ENCODE measurements at regions not wholly inside any gene's neighbourhood (a gene's known extent, or its start where the extent isn't known, plus 50 kb on each side); places are given as distances from the start of the nearest gene placed in this dataset.

DNA sequence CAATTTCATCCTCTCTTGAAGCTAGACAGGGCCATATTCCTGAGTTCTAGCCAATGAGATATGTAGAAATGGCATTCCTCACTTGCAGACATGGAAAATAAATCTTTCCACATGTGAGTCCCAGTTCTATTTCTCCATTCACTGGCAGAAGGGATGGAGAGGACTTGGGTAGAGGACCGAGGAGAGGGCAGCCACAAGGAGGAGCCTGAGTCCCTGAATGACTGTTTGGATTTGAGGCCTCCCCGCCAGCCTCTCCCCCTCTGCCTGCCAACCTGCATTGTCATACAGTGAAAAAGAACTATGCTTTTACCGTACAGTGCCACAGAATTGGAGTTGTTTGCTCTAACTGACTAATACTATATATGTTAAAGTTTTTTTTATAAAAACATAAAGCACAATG lies 583.0 kb upstream of the WWC1 start:
- H3K4me3 ChIP-seq (ENCODE audit: low read depth, low read length) = no peak overlapping the region
- H3K36me3 ChIP-seq (ENCODE audit: insufficient read depth) = no peaks in the 10 kb centered on the region
- H3K27ac ChIP-seq (ENCODE audit: low read depth) = no peak overlapping the region
- 79% methylated on average over 3 of the region's 3 CpGs for WGBS
- DNase-seq (ENCODE audit: extremely low spot score) = no peak
- no peaks in the 10 kb centered on the region for H3K4me1 ChIP-seq (ENCODE audit: insufficient read depth)

DNA sequence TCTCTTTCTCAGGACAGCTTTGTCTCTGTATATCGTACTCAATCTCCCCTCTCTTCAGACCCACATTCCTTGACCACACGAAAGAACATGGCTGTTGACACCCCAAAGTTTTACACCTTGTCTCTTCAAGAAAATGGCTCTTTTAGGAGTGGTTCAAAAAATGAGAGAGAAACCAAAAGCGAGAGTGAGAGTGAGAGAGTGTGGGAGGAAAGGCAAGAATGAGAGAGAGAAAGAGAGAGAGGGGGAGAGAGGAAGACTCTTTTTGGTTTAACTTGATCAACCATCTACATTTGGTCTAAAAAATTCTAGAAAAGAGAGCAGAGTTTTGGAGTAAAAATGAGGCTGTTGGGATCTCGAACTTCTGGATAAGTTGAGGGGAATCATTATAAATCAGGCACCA lies 581.8 kb upstream of the WWC1 start:
- 90% methylated on average over 4 of the region's 4 CpGs for WGBS
- no peak for DNase-seq (ENCODE audit: extremely low spot score)
- no peaks in the 10 kb centered on the region for H3K36me3 ChIP-seq (ENCODE audit: insufficient read depth)
- no peaks in the 10 kb centered on the region for H3K4me1 ChIP-seq (ENCODE audit: insufficient read depth)
- H3K27ac ChIP-seq (ENCODE audit: low read depth) = no peak overlapping the region
- no peak overlapping the region for H3K4me3 ChIP-seq (ENCODE audit: low read depth, low read length)

GRCh38 chr5:167710444-167711073 lies 580.9 kb upstream of the WWC1 start:
- DNase-seq (ENCODE audit: extremely low spot score) = no peak
- Histone ChIP-seq H3K4me1 (ENCODE audit: insufficient read depth) (no peaks in the 10 kb centered on the region), H3K27ac (ENCODE audit: low read depth) (no peak overlapping the region), H3K4me3 (ENCODE audit: low read depth, low read length) (no peak overlapping the region), H3K36me3 (ENCODE audit: insufficient read depth) (no peaks in the 10 kb centered on the region)
- WGBS = 61% methylated on average over 3 of the region's 3 CpGs

DNA sequence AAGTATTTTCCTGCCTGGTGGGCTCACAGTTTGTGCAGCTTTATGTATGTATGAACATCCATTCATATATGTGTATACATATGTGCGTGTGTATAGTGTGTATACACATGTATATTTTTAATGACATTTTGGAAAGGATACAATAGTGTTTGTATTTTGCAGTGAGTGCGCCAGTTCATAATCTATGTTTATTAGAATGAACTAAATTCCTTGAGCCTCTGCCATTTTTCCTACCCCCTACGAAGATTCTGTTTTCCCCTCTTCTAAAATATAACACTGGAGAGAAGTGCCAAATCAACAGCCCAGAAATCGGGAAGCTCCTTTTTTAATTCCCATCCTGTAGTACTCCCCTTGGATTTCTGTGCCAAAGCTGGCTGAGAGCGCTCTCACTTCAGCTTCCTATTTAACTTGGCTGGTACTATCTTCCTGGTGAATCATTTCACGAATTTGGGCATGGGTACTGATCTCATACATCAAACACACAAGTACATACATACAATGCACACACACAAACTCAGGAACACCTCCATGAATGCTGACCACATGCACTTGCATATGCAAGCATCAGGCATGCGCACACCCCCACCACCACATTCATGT lies 578.4 kb upstream of the WWC1 start:
- no peaks in the 10 kb centered on the region for H3K36me3 ChIP-seq (ENCODE audit: insufficient read depth)
- DNase-seq (ENCODE audit: extremely low spot score) = no peak
- H3K27ac ChIP-seq (ENCODE audit: low read depth) = no peak overlapping the region
- no peak overlapping the region for H3K4me3 ChIP-seq (ENCODE audit: low read depth, low read length)
- WGBS = 69% methylated on average over 7 of the region's 7 CpGs
- H3K4me1 ChIP-seq (ENCODE audit: insufficient read depth) = no peaks in the 10 kb centered on the region

DNA sequence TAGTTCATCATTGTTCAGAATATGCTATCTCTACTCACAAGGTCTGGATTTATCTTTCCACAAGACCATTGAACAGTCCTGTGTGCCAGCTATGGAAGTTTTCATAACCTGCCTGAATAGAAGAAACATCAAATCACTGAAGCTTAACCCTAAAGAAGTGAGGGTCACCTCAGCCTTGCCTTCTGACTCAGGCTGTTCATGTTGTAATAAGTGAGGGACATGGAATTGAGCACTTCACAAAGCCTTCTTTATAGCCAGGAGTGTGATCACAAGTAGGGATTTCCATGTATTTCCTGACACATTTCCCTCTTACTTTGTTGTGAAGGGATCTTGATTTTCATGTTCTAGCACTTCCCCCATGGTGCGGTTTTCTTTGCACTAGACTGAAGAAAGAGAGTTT lies 577.5 kb upstream of the WWC1 start:
- H3K27ac ChIP-seq (ENCODE audit: low read depth) = no peak overlapping the region
- H3K4me1 ChIP-seq (ENCODE audit: insufficient read depth) = no peaks in the 10 kb centered on the region
- no peak overlapping the region for H3K4me3 ChIP-seq (ENCODE audit: low read depth, low read length)
- 88% methylated on average over 1 of the region's 1 CpG for WGBS
- H3K36me3 ChIP-seq (ENCODE audit: insufficient read depth) = no peaks in the 10 kb centered on the region
- no peak for DNase-seq (ENCODE audit: extremely low spot score)

DNA sequence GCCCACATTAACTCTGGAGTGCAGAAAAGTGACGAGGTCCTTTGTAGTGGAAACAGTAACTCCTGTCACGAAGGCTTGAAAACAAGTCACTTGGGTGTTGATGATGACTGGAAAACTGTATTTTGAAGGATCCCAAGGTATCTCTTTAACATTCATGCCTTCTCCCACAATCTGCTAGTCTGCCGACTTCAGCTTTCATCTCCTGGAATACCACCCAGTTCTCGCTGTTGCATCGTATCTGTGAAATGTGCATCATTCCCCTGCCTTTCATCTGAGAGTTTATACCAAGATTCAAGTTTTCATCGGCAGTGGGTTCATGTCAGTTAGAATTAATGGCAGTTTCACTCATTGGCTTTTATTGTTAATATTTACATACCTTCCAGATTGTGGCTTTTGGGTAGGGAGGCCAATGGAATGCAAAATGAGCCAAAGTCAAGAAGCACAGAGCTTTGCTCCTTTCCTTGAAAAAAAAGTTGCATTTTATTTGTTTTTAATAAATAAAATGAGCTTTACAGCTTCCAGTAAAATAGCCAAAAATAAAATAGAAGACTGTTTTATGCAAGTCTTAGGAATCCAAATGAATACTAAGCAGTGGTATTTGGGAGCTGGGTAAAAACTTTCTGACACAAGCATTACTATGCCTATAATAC lies 575.2 kb upstream of the WWC1 start:
- DNase-seq (ENCODE audit: extremely low spot score) = no peak
- no peak overlapping the region for H3K27ac ChIP-seq (ENCODE audit: low read depth)
- H3K36me3 ChIP-seq (ENCODE audit: insufficient read depth) = no peaks in the 10 kb centered on the region
- 61% methylated on average over 6 of the region's 6 CpGs for WGBS
- H3K4me3 ChIP-seq (ENCODE audit: low read depth, low read length) = no peak overlapping the region
- H3K4me1 ChIP-seq (ENCODE audit: insufficient read depth) = no peaks in the 10 kb centered on the region

- no peak overlapping the region for H3K4me3 ChIP-seq (ENCODE audit: low read depth, low read length)
- no peaks in the 10 kb centered on the region for H3K36me3 ChIP-seq (ENCODE audit: insufficient read depth)
- WGBS = 80% methylated on average over 3 of the region's 3 CpGs
- H3K4me1 ChIP-seq (ENCODE audit: insufficient read depth) = no peaks in the 10 kb centered on the region
- H3K27ac ChIP-seq (ENCODE audit: low read depth) = no peak overlapping the region
- DNase-seq (ENCODE audit: extremely low spot score) = no peak
Observed at GRCh38 chr5:167720259-167720658, 571.2 kb upstream of the WWC1 start.

- no peak overlapping the region for H3K27ac ChIP-seq (ENCODE audit: low read depth)
- WGBS = 43% methylated on average over 5 of the region's 5 CpGs
- no peaks in the 10 kb centered on the region for H3K36me3 ChIP-seq (ENCODE audit: insufficient read depth)
- DNase-seq (ENCODE audit: extremely low spot score) = no peak
- H3K4me3 ChIP-seq (ENCODE audit: low read depth, low read length) = no peak overlapping the region
- no peaks in the 10 kb centered on the region for H3K4me1 ChIP-seq (ENCODE audit: insufficient read depth)
Observed at GRCh38 chr5:167720676-167721260, 570.7 kb upstream of the WWC1 start.

- H3K27ac ChIP-seq (ENCODE audit: low read depth) = no peak overlapping the region
- no peak overlapping the region for H3K4me3 ChIP-seq (ENCODE audit: low read depth, low read length)
- no peaks in the 10 kb centered on the region for H3K36me3 ChIP-seq (ENCODE audit: insufficient read depth)
- no peak for DNase-seq (ENCODE audit: extremely low spot score)
- H3K4me1 ChIP-seq (ENCODE audit: insufficient read depth) = no peaks in the 10 kb centered on the region
- 69% methylated on average over 3 of the region's 3 CpGs for WGBS
Observed at GRCh38 chr5:167721926-167722440, 569.5 kb upstream of the WWC1 start.

DNA sequence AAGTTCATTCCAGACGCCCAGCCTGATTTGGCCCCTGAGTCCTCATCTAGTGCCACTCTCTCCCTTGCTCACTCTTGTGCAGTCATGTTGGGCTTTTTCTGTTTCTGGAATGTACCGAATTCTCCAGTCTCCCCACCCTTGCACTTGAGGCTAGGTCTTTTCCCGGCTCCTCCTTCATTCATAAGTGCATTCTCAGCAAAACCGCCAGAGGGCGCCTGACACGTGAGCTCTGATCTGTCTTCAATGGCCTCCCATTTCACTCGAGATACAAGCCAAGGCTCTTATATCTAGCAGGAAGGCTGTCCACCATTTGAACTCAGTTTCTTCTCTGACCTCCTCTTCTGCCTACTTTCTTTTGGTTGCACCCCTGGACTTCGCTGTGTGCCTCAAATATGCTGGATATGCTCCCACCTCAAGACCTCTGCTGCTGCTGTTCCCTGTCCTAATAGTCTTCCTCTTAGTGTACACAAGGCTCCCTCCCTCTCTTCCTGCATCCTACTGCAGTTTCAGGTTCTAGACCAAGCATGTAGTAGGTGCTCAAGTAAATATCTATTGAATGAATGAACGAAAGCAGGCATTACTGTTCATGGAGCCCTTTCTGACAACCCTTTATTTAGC lies 568.1 kb upstream of the WWC1 start:
- WGBS = 25% methylated on average over 9 of the region's 9 CpGs
- Histone ChIP-seq H3K4me1 (ENCODE audit: insufficient read depth) (no peaks in the 10 kb centered on the region), H3K36me3 (ENCODE audit: insufficient read depth) (no peaks in the 10 kb centered on the region), H3K27ac (ENCODE audit: low read depth) (no peak overlapping the region), H3K4me3 (ENCODE audit: low read depth, low read length) (no peak overlapping the region)
- DNase-seq (ENCODE audit: extremely low spot score) = peak; percentile 36

GRCh38 chr5:167725264-167725663 lies 566.2 kb upstream of the WWC1 start:
- H3K4me1 ChIP-seq (ENCODE audit: insufficient read depth) = no peaks in the 10 kb centered on the region
- no peak overlapping the region for H3K27ac ChIP-seq (ENCODE audit: low read depth)
- WGBS = 65% methylated on average over 2 of the region's 2 CpGs
- H3K36me3 ChIP-seq (ENCODE audit: insufficient read depth) = no peaks in the 10 kb centered on the region
- DNase-seq (ENCODE audit: extremely low spot score) = no peak
- no peak overlapping the region for H3K4me3 ChIP-seq (ENCODE audit: low read depth, low read length)

DNA sequence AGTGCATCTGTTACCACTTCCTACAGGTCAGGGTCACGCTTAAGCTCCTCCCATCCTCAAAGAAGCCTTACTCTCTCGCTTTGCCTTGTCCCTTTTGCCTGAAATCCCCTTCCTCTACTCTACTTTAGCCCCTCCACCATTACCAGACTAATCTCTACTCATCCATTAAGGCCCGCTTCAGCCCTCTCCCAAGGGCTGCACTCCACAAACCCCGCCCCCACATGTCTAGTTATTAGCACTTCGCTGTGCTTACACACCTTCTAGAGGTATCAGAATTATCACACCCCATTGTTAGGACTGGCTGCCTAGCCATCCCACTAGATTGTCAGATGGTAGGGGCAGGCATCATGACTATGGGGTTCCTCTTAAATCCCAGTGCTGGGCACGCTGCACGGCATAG lies 565.7 kb upstream of the WWC1 start:
- Histone ChIP-seq H3K4me3 (ENCODE audit: low read depth, low read length) (no peak overlapping the region), H3K4me1 (ENCODE audit: insufficient read depth) (no peaks in the 10 kb centered on the region), H3K36me3 (ENCODE audit: insufficient read depth) (no peaks in the 10 kb centered on the region), H3K27ac (ENCODE audit: low read depth) (no peak overlapping the region)
- 92% methylated on average over 7 of the region's 7 CpGs for WGBS
- no peak for DNase-seq (ENCODE audit: extremely low spot score)

- WGBS = 73% methylated on average over 2 of the region's 2 CpGs
- H3K4me1 ChIP-seq (ENCODE audit: insufficient read depth) = no peaks in the 10 kb centered on the region
- H3K4me3 ChIP-seq (ENCODE audit: low read depth, low read length) = no peak overlapping the region
- no peak for DNase-seq (ENCODE audit: extremely low spot score)
- no peak overlapping the region for H3K27ac ChIP-seq (ENCODE audit: low read depth)
- no peaks in the 10 kb centered on the region for H3K36me3 ChIP-seq (ENCODE audit: insufficient read depth)
Observed at GRCh38 chr5:167726642-167727041, 564.8 kb upstream of the WWC1 start.

DNA sequence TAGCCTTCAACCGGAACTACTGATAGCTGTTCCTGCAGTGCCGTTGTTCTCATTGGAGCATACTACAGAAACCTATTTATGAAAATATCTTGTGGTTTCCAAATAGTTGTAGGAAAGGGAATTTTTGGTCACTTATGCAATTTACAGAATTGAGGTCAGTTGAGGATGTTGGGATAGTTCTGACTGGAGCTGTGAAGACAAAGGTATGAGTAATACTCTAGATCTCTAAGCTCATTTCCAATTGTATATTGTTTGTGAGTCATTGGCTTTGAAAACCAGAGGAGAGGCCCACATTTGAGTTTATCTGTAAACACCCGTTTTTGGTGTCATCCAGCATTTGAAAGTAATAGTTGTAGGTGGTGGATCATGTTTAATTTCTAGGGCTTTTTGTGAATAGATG lies 561.3 kb upstream of the WWC1 start:
- no peak for DNase-seq (ENCODE audit: extremely low spot score)
- Histone ChIP-seq H3K27ac (ENCODE audit: low read depth) (no peak overlapping the region), H3K4me1 (ENCODE audit: insufficient read depth) (no peaks in the 10 kb centered on the region), H3K4me3 (ENCODE audit: low read depth, low read length) (no peak overlapping the region), H3K36me3 (ENCODE audit: insufficient read depth) (no peaks in the 10 kb centered on the region)
- 69% methylated on average over 3 of the region's 3 CpGs for WGBS
